GM13976 (cell line): ENCODE measurements at regions not wholly inside any gene's neighbourhood (a gene's known extent, or its start where the extent isn't known, plus 50 kb on each side); places are given as distances from the start of the nearest gene placed in this dataset.

Experiments used
- DNase-seq: peaks from one replicate; pipeline ENCODE4 v3.0.0; 2012; ENCODE audit warnings: low spot score
- in situ Hi-C: fragments of 300-500 bp; cut with MboI; formaldehyde crosslinking; loops from one replicate; pipeline ENCODE4 v1.12.0; 2022; ENCODE audit warnings: low sequenced_read_pairs, mixed read lengths, inconsistent platforms; ENCODE audit not compliant: unreplicated experiment
- TF ChIP-seq, protein P1 (sequence below): IDR thresholded peaks from 2 replicates; pipeline ENCODE4 v1.5.1; 2012; ENCODE audit warnings: borderline replicate concordance, mild to moderate bottlenecking; ENCODE audit not compliant: insufficient read depth; ENCODE audit errors: extremely low read depth, missing control alignments, control extremely low read depth

DNA sequence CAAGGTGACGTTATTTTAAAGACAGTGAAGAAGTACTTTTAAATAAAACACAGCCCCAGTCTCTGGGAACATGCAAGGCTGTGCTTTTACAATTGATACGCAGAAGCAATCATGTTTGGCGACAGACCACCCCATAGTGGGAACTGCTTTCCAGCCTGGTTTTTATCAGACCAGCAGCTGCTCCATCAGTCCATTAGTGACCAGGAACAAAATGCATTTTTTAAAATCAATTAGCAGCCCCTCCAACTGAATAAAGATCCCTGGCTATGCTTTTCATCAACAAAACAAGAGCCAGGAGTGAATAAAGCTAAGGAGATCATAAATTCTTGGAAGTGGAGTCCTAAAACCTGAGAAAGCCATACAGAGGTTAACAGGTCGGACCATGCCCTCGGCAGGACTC is 153.0 kb upstream of the TENM3 start:
- DNase-seq = no peak
- TF ChIP-seq, protein P1, sequence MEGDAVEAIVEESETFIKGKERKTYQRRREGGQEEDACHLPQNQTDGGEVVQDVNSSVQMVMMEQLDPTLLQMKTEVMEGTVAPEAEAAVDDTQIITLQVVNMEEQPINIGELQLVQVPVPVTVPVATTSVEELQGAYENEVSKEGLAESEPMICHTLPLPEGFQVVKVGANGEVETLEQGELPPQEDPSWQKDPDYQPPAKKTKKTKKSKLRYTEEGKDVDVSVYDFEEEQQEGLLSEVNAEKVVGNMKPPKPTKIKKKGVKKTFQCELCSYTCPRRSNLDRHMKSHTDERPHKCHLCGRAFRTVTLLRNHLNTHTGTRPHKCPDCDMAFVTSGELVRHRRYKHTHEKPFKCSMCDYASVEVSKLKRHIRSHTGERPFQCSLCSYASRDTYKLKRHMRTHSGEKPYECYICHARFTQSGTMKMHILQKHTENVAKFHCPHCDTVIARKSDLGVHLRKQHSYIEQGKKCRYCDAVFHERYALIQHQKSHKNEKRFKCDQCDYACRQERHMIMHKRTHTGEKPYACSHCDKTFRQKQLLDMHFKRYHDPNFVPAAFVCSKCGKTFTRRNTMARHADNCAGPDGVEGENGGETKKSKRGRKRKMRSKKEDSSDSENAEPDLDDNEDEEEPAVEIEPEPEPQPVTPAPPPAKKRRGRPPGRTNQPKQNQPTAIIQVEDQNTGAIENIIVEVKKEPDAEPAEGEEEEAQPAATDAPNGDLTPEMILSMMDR = no peak
- in situ Hi-C loops = no loop called here

DNA sequence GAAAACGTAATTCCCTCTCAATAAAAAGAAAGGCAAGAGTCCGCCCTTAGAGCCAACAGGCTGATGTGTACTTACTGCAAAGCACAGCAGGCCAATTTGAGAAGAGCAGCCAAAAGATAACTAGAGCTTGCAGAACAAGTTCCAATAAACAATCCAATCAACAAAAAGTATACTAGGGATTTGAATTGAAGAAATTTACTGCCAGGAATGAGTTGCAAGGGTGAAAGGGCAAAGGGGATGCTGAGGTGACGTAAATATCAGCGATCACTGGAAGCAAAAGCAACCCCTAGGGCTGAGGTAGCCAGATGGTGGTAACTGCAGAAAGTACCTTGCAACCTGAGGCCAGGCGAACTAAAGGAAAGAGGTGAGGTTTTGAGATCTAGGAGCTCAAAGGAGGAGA is 152.1 kb upstream of the TENM3 start:
- no peak for DNase-seq
- TF ChIP-seq, protein P1 = no peak
- in situ Hi-C loops = no loop called here

DNA sequence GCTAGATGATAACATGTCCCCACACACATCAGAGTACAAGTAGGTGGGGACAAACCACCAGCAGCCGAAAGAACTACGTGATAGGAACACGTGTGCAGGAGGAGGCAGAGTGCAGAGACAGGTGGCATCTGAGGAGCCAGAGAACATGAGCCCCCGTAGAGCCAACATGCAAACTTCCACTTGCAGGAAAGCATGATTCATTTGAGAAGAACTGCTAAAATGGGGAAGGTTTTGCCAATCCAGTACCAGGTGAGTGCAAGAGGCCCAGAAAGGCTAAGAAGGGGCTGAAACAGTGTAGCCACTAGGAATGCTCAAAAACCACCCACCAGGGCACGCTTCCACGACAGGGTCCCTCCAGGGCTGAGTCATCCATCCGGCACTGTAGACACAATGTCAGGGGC is 149.8 kb upstream of the TENM3 start:
- in situ Hi-C loops = no loop called here
- DNase-seq = no peak
- TF ChIP-seq, protein P1 = no peak

DNA sequence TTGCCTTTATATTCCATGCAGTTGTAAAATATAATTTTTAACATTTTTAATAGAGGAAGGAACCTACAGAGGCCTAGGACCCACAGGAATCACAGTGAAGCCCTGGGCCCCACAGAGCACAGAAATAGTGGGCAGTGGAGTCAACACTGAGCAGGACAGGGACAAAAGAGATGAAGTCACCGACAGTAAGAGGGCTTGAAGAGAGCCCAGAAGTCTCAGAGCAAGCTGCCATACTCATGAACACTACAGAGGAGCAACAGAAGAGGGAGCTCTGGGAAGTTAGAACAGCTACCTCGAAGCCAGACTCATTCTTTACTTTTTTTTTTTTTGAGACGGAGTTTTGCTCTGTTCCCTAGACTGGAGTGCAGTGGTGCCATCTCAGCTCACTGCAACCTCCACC is 149.3 kb upstream of the TENM3 start:
- no peak for DNase-seq
- in situ Hi-C loops = no loop called here
- TF ChIP-seq, protein P1 = no peak

DNA sequence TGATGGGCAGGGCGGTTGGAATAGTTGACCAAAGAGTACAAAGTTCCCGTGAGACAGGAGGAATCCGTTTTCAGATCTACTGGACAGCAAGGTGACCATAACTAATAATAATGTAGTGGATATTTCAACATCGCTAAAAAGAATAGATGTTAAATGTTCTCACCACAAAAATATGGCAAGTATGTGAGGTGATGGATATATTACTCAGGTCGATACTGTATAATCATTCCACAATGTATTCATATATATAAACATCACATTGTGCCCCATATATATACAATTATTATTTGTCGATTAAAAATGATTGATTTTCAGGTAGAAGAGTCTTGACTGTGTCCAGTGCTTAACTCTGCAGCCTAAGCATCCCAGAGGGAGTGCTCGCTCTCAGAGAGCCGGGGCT is 141.6 kb upstream of the TENM3 start:
- in situ Hi-C loops = no loop called here
- DNase-seq = no peak
- TF ChIP-seq, protein P1 = no peak

DNA sequence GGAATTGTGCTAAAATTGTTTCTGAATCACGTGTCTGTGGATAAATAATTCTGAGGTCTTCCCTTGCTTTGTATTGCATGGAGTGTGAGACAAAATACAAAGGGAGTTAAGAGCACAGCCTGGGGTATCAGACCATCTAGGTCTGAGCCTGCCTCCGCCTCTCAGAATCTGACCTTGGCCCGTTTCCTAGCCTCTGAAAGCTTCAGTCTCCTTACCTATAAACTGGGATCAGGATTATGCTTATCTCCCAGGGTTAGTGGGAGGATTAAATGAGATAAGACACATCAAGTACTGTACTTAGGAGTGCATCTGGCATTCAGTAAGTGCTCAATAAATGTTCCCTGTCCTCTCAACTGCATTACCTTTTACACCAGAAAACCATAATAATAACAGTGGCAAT is 140.6 kb upstream of the TENM3 start:
- no peak for DNase-seq
- in situ Hi-C loops = no loop called here
- TF ChIP-seq, protein P1 = no peak
